ENCODE measurements at regions not wholly inside any gene's neighbourhood (a gene's known extent, or its start where the extent isn't known, plus 50 kb on each side); places are given as distances from the start of the nearest gene placed in this dataset.

- no peak for DNase-seq
These were observed 431.5 kb upstream of the BOD1L1 start for GRCh38 chr4:14059006-14059405.

- no peak for DNase-seq
These were observed 437.5 kb upstream of the BOD1L1 start for GRCh38 chr4:14064984-14065383.

- DNase-seq = no peak
These were observed 437.9 kb upstream of the BOD1L1 start for GRCh38 chr4:14065406-14065805.

GRCh38 chr4:14066979-14067378 lies 439.5 kb upstream of the BOD1L1 start:
- no peak for DNase-seq

GRCh38 chr4:14069886-14070285 lies 442.4 kb upstream of the BOD1L1 start:
- DNase-seq = no peak

- no peak for DNase-seq
These were observed 442.9 kb upstream of the BOD1L1 start for GRCh38 chr4:14070289-14070880.

GRCh38 chr4:14072506-14072905 lies 445.0 kb upstream of the BOD1L1 start:
- DNase-seq = no peak

GRCh38 chr4:14076776-14077175 lies 449.3 kb upstream of the BOD1L1 start:
- no peak for DNase-seq

- no peak for DNase-seq
These were observed 450.8 kb upstream of the BOD1L1 start for GRCh38 chr4:14078326-14078725.

GRCh38 chr4:14079601-14080000 lies 452.1 kb upstream of the BOD1L1 start:
- no peak for DNase-seq

GRCh38 chr4:14083150-14083549 lies 455.6 kb upstream of the BOD1L1 start:
- no peak for DNase-seq

- DNase-seq = no peak
These were observed 457.1 kb upstream of the BOD1L1 start for GRCh38 chr4:14084598-14084997.

- DNase-seq = no peak
These were observed 459.9 kb upstream of the BOD1L1 start for GRCh38 chr4:14087459-14087858.

GRCh38 chr4:14087921-14088320 lies 460.4 kb upstream of the BOD1L1 start:
- DNase-seq = no peak

- DNase-seq = no peak
These were observed 464.0 kb upstream of the BOD1L1 start for GRCh38 chr4:14091531-14091930.

- no peak for DNase-seq
These were observed 464.4 kb upstream of the BOD1L1 start for GRCh38 chr4:14091966-14092365.

GRCh38 chr4:14092741-14093140 lies 465.2 kb upstream of the BOD1L1 start:
- DNase-seq = no peak

GRCh38 chr4:14095831-14096230 lies 468.3 kb upstream of the BOD1L1 start:
- no peak for DNase-seq

- DNase-seq = no peak
These were observed 469.0 kb upstream of the BOD1L1 start for GRCh38 chr4:14096396-14096965.

- no peak for DNase-seq
These were observed 472.8 kb upstream of the BOD1L1 start for GRCh38 chr4:14100349-14100748.

GRCh38 chr4:14110407-14110806 lies 482.9 kb upstream of the BOD1L1 start:
- no peak for DNase-seq

- DNase-seq = no peak
These were observed 484.2 kb upstream of the BOD1L1 start for GRCh38 chr4:14111730-14112181.

GRCh38 chr4:14115106-14115505 lies 487.6 kb upstream of the BOD1L1 start:
- DNase-seq = no peak

GRCh38 chr4:14117575-14118238 lies 490.2 kb upstream of the BOD1L1 start:
- no peak for DNase-seq

- DNase-seq = no peak
These were observed 497.3 kb upstream of the BOD1L1 start for GRCh38 chr4:14124816-14125215.

Data from activated CD4-positive, alpha-beta T cell treated with anti-CD3 and anti-CD28 coated beads, Interleukin-2, amount 50 U/mL, for 48 hours (primary cell).